Cardiac fibroblast (primary cell): ENCODE measurements at regions not wholly inside any gene's neighbourhood (a gene's known extent, or its start where the extent isn't known, plus 50 kb on each side); places are given as distances from the start of the nearest gene placed in this dataset.
"Not testable (repeated sequence)": the region's sequence is repeated elsewhere in the genome, so short reads cannot be mapped to it uniquely, and the experiment has no call there.

ENCODE experiments used
- DNase-seq, 2 donors: peaks; one replicate each; pipeline versions ENCODE4 v3.0.0 to v3.0.0-alpha.2; 2010; ENCODE audit warnings: low read depth in 2 of 2
- H3K4me3 ChIP-seq, 2 donors: replicated peaks in 1 of 2; 1 replicate in 1 of 2; 2 replicates in 1 of 2; pipeline ENCODE4 v1.5.1; 2011; ENCODE audit warnings: low read depth in 2 of 2, low read length in 2 of 2, mild to moderate bottlenecking in 2 of 2, moderate library complexity in 1 of 2
- CTCF ChIP-seq: IDR thresholded peaks from one replicate; pipeline ENCODE4 v1.5.1; 2011; ENCODE audit warnings: low read depth, mild to moderate bottlenecking, low read length, inconsistent platforms

DNA sequence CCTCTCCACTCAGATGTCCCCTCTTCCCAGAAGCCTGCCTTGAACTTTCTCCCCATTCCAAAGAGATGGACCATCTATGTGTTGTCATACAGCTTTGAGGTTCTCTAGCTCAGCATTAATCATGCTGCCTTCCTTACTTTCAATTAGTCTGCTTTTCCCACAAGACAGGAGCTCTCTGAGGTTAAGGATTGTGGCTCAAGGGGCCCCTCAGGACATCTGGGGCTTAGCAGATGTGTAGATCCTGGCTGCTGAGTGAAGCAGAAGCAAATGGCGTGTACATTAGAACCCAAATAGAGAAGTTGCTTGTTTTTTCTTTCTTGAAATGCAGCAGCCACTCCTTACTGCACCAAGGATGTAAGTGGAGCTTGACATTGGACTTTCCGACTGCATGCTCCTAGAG lies 330.5 kb upstream of the TNRC6C start:
- TF ChIP-seq CTCF, result no peak
- no peak for DNase-seq
- H3K4me3 ChIP-seq, result no peak overlapping the region

- DNase-seq, H3K4me3 ChIP-seq: not testable (repeated sequence)
Measured at GRCh38 chr17:77629284-77629683, 329.2 kb upstream of the TNRC6C start.

DNA sequence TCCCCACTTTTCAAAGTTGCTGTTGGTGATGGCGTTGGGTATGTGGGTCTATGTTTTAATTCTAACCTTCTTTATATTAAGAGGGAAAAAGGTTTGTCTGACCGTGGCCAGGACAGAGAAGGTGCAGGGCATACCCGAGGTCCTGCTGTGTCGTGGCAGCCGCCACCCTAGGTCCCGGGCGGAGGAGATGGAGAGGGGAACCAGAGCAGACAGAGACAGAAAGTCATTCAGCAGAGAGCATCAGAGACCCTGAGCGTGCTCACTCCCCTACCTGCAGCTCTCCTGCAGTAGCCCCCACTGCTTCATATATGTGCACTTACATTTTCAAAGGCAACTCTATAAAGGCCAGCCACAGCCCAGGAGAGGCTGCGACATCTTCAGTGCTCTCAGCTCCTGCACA lies 327.2 kb upstream of the TNRC6C start:
- H3K4me3 ChIP-seq, result no peak overlapping the region
- no peak for DNase-seq
- TF ChIP-seq CTCF, result no peak

DNA sequence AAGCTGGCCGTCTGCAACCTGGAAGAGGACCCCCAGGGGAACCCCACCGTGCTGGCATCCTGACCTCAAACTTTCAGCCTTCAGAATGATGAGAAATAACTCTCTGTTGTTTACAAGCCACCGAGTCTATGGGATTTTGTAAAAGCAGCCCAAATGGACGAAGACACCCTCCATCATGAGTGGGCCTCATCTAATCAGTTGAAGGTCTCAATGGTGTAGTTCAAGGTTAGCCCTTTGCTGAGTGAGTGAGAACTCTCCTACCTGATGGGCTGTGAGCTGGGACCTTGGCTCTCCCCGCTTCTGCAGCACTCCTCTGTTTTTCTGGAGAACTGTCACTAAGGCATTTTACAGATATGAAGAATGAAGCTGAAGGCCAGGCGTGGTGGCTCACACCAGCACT lies 325.9 kb upstream of the TNRC6C start:
- no peak for DNase-seq
- H3K4me3 ChIP-seq, result no peak overlapping the region
- TF ChIP-seq CTCF, result no peak

DNA sequence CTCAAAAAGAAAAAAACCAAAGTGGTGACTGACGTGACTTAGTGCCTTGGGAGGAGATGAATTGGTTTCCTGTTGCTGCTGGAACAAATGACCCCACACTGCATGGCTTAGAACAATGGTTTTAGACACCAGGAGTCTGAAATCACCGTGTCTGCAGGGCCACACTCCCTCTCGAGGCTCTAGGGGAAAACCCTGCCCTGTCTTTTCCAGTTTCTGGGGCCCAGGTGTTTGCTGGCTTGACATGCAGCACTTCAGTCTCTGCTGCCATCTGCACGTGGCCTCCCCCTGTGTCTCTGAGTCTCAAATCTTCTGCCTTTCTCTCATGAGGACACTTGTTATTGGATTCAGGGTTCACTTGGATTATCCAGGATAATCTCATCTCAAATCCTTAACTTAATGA lies 323.8 kb upstream of the TNRC6C start:
- DNase-seq, result no peak

GRCh38 chr17:77635176-77635575 lies 323.3 kb upstream of the TNRC6C start:
- DNase-seq, result no peak
- H3K4me3 ChIP-seq, result no peak overlapping the region
- no peak for TF ChIP-seq CTCF

More for the DNA sequence above, 323.8 kb upstream of the TNRC6C start:
- no peak overlapping the region for H3K4me3 ChIP-seq
- TF ChIP-seq CTCF, result no peak

DNA sequence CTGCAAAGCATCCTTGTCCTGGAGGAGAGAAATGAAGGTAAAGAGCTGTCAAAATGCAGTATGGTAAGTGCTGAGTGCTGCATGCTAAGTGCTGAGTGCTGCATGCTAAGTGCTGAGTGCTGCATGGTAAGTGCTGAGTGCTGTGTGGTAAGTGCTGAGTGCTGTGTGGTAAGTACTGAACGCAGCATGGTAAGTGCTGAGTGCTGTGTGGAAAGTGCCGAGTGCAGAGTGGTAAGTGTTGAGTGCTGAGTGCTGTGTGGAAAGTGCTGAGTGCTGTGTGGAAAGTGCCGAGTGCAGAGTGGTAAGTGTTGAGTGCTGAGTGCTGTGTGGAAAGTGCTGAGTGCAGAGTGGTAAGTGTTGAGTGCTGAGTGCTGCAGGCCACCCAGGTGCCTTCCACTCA lies 322.7 kb upstream of the TNRC6C start:
- DNase-seq, H3K4me3 ChIP-seq: not testable (repeated sequence)

- no peak overlapping the region for H3K4me3 ChIP-seq
- no peak for TF ChIP-seq CTCF
- DNase-seq, result no peak
Measured at GRCh38 chr17:77636835-77637817, 321.4 kb upstream of the TNRC6C start.
